CD14-positive monocyte (primary cell): ENCODE measurements at regions not wholly inside any gene's neighbourhood (a gene's known extent, or its start where the extent isn't known, plus 50 kb on each side); places are given as distances from the start of the nearest gene placed in this dataset.

Experiments used
- DNase-seq, 3 donors: peaks; one replicate each; pipeline ENCODE4 v3.0.0-alpha.2; 2011 to 2022
- H2AFZ ChIP-seq: 2 replicates; pipeline ENCODE4 v1.6.0; 2012; ENCODE audit warnings: mild to moderate bottlenecking, low read depth, low read length, inconsistent platforms; ENCODE audit not compliant: insufficient read depth, poor library complexity, severe bottlenecking
- H3K27ac ChIP-seq, 2 donors: 1 replicate in 1 of 2; 2 replicates in 1 of 2; pipeline ENCODE4 v1.5.1; 2012 to 2013; ENCODE audit warnings: low read length in 2 of 2, control low read depth in 1 of 2, inconsistent platforms in 1 of 2, low read depth in 1 of 2, mild to moderate bottlenecking in 1 of 2
- H3K27me3 ChIP-seq, 2 donors: one replicate each; pipeline versions ENCODE4 v1.6.0 to v1.6.1; 2011 to 2013; ENCODE audit warnings: low read length in 2 of 2; ENCODE audit not compliant: control insufficient read depth in 2 of 2, insufficient read depth in 2 of 2
- H3K36me3 ChIP-seq, 2 donors: replicated peaks in 1 of 2; 1 replicate in 1 of 2; 2 replicates in 1 of 2; pipeline versions ENCODE4 v1.5.1 to v1.6.1; 2012 to 2013; ENCODE audit warnings: low read length in 2 of 2, control low read depth in 1 of 2, inconsistent platforms in 1 of 2, mild to moderate bottlenecking in 1 of 2; ENCODE audit not compliant: insufficient read depth in 2 of 2, control insufficient read depth in 1 of 2
- H3K4me1 ChIP-seq, 2 donors: 1 replicate in 1 of 2; 2 replicates in 1 of 2; pipeline versions ENCODE4 v1.5.1 to v1.6.1; 2012 to 2013; ENCODE audit warnings: low read length in 2 of 2, control low read depth in 1 of 2, inconsistent platforms in 1 of 2, mild to moderate bottlenecking in 1 of 2, moderate library complexity in 1 of 2; ENCODE audit not compliant: insufficient read depth in 2 of 2, control insufficient read depth in 1 of 2
- H3K4me2 ChIP-seq: replicated peaks from 2 replicates; pipeline ENCODE3; 2012; ENCODE audit warnings: low read length, moderate library complexity, mild to moderate bottlenecking; ENCODE audit not compliant: poor library complexity, severe bottlenecking; ENCODE audit errors: extremely low read depth
- H3K4me3 ChIP-seq, 3 experiments: fragments of 200-600 bp in 1 of 3; sonication (generic) in 1 of 3; replicated peaks in 1 of 3; 1 replicate in 2 of 3; 2 replicates in 1 of 3; pipeline ENCODE4 v1.5.1; 2011 to 2013; ENCODE audit warnings: low read length in 3 of 3, mild to moderate bottlenecking in 3 of 3, control low read depth in 2 of 3, low read depth in 2 of 3, inconsistent platforms in 1 of 3, moderate library complexity in 1 of 3
- H3K79me2 ChIP-seq: 2 replicates; pipeline ENCODE4 v1.6.0; 2012; ENCODE audit warnings: mild to moderate bottlenecking, control low read depth, inconsistent platforms, low read length, moderate library complexity; ENCODE audit not compliant: insufficient read depth
- H3K9ac ChIP-seq: 2 replicates; pipeline ENCODE4 v1.6.0; 2017; ENCODE audit warnings: low read length, mild to moderate bottlenecking; ENCODE audit not compliant: insufficient read depth, poor library complexity, severe bottlenecking
- H3K9me3 ChIP-seq, 2 donors: replicated peaks in 1 of 2; 1 replicate in 1 of 2; 2 replicates in 1 of 2; pipeline versions ENCODE4 v1.5.1 to v1.6.1; 2012 to 2013; ENCODE audit warnings: low read length in 2 of 2, control low read depth in 1 of 2; ENCODE audit not compliant: control insufficient read depth in 1 of 2, insufficient read depth in 1 of 2
- H4K20me1 ChIP-seq: 2 replicates; pipeline ENCODE4 v1.6.0; 2012; ENCODE audit warnings: mild to moderate bottlenecking, low read length, control low read depth, moderate library complexity; ENCODE audit not compliant: insufficient read depth
- H3K27ac Mint-ChIP-seq, 7 donors: one replicate each; pipeline ENCODE4 v1.8.0; 2020; ENCODE audit warnings: mild to moderate bottlenecking in 7 of 7, mixed read lengths in 7 of 7, moderate library complexity in 6 of 7, inconsistent platforms in 2 of 7
- H3K27me3 Mint-ChIP-seq, 3 donors: one replicate each; pipeline ENCODE4 v1.8.0; 2021 to 2022; ENCODE audit warnings: low read depth in 3 of 3, mild to moderate bottlenecking in 3 of 3, mixed read lengths in 3 of 3, moderate library complexity in 3 of 3, inconsistent platforms in 1 of 3
- H3K36me3 Mint-ChIP-seq, 2 donors: one replicate each; pipeline ENCODE4 v1.8.0; 2020; ENCODE audit warnings: mixed read lengths in 2 of 2, inconsistent platforms in 1 of 2, mild to moderate bottlenecking in 1 of 2
- H3K4me1 Mint-ChIP-seq: one replicate; pipeline ENCODE4 v1.8.0; 2020; ENCODE audit warnings: mild to moderate bottlenecking, mixed read lengths
- H3K4me3 Mint-ChIP-seq, 2 donors: one replicate each; pipeline ENCODE4 v1.8.0; 2020; ENCODE audit warnings: mild to moderate bottlenecking in 2 of 2, mixed read lengths in 2 of 2, moderate library complexity in 1 of 2
- H3K9me3 Mint-ChIP-seq, 7 donors: one replicate each; pipeline ENCODE4 v1.8.0; 2020 to 2022; ENCODE audit warnings: mixed read lengths in 7 of 7, mild to moderate bottlenecking in 6 of 7, moderate library complexity in 6 of 7, inconsistent platforms in 2 of 7
- CTCF ChIP-seq: fragments of 200-600 bp; IDR thresholded peaks from one replicate; pipeline ENCODE4 v1.8.0; 2022; ENCODE audit warnings: antibody characterized with exemption, mild to moderate bottlenecking
- WGBS: methylation state at CpG from one replicate; pipeline ENCODE4 v1.1.5; 2013; ENCODE audit warnings: missing lambda C conversion rate; ENCODE audit not compliant: insufficient coverage; 5-methylcytosine and 5-hydroxymethylcytosine counted together
- intact Hi-C, 2 donors: fragments of 100-400 bp; cut with micrococcal nuclease; formaldehyde crosslinking; loops; one replicate each; pipeline versions ENCODE4 v1.15.0 to v1.15.1; 2023

- DNase-seq = no peak
- Histone ChIP-seq H3K4me2 (no peak overlapping the region), H3K79me2 (no peaks in the 10 kb centered on the region), H3K9ac (no peak overlapping the region), H4K20me1 (no peaks in the 10 kb centered on the region), H3K27ac (no peak overlapping the region), H3K4me3 (no peak overlapping the region), H3K36me3 (no peaks in the 10 kb centered on the region), H3K9me3 (no peaks in the 10 kb centered on the region), H2AFZ (no peak overlapping the region), H3K4me1 (no peaks in the 10 kb centered on the region), H3K27me3 (no peaks in the 10 kb centered on the region)
- TF ChIP-seq CTCF = no peak
- peaks cover 0 to 2% (median 0%) of the 10 kb centered on the region in 7 donors for H3K9me3 Mint-ChIP-seq
- H3K27me3 Mint-ChIP-seq = peaks cover 0 to 2% (median 0%) of the 10 kb centered on the region in 3 donors
- H3K36me3 Mint-ChIP-seq = no peaks in the 10 kb centered on the region
- no CpG with 5 or more reads among the region's 4 CpGs for WGBS
- no peak overlapping the region for H3K27ac Mint-ChIP-seq
- H3K4me1 Mint-ChIP-seq = no peaks in the 10 kb centered on the region
- H3K4me3 Mint-ChIP-seq = no peak overlapping the region
- intact Hi-C loops = no loop called here
Measured at GRCh38 chr18:28581521-28582071, 404.7 kb upstream of the CDH2 start.

- no peak overlapping the region for H3K4me2 ChIP-seq
- Mint-ChIP-seq H3K4me1 (no peaks in the 10 kb centered on the region), H3K36me3 (no peaks in the 10 kb centered on the region), H3K27ac (no peak overlapping the region), H3K4me3 (no peak overlapping the region), H3K27me3 (peaks cover 0 to 2% (median 0%) of the 10 kb centered on the region in 3 donors), H3K9me3 (peaks cover 0 to 4% (median 2%) of the 10 kb centered on the region in 7 donors)
- H3K36me3 ChIP-seq = no peaks in the 10 kb centered on the region
- H3K79me2 ChIP-seq = no peaks in the 10 kb centered on the region
- H3K9me3 ChIP-seq = no peaks in the 10 kb centered on the region
- no peak overlapping the region for H3K4me3 ChIP-seq
- H3K27ac ChIP-seq = no peak overlapping the region
- H4K20me1 ChIP-seq = no peaks in the 10 kb centered on the region
- intact Hi-C loops = no loop called here
- no peaks in the 10 kb centered on the region for H3K27me3 ChIP-seq
- H2AFZ ChIP-seq = no peak overlapping the region
- no peak for TF ChIP-seq CTCF
- DNase-seq = no peak
- WGBS = 80% methylated on average over 1 of the region's 3 CpGs
- no peaks in the 10 kb centered on the region for H3K4me1 ChIP-seq
- no peak overlapping the region for H3K9ac ChIP-seq
Measured at GRCh38 chr18:28576941-28577340, 400.0 kb upstream of the CDH2 start.
